BLaER1 (cell line): ENCODE measurements at regions not wholly inside any gene's neighbourhood (a gene's known extent, or its start where the extent isn't known, plus 50 kb on each side); places are given as distances from the start of the nearest gene placed in this dataset.
"Not testable (repeated sequence)": the region's sequence is repeated elsewhere in the genome, so short reads cannot be mapped to it uniquely, and the experiment has no call there.

Experiments
- H3K27ac ChIP-seq: shearing (Covaris generic); formaldehyde crosslinking; 2 replicates; pipeline ENCODE4 v1.8.1; 2022
- H3K27me3 ChIP-seq: shearing (Covaris generic); formaldehyde crosslinking; 2 replicates; pipeline ENCODE4 v1.8.1; 2022
- H3K36me3 ChIP-seq: shearing (Covaris generic); formaldehyde crosslinking; 2 replicates; pipeline ENCODE4 v1.8.1; 2022
- H3K4me1 ChIP-seq: shearing (Covaris generic); formaldehyde crosslinking; 2 replicates; pipeline ENCODE4 v1.8.1; 2022
- H3K4me2 ChIP-seq: shearing (Covaris generic); formaldehyde crosslinking; 2 replicates; pipeline ENCODE4 v1.8.1; 2022
- H3K4me3 ChIP-seq: shearing (Covaris generic); formaldehyde crosslinking; 2 replicates; pipeline ENCODE4 v1.8.1; 2022
- H3K9ac ChIP-seq: shearing (Covaris generic); formaldehyde crosslinking; 2 replicates; pipeline ENCODE4 v1.8.1; 2022
- H3K9me3 ChIP-seq: shearing (Covaris generic); formaldehyde crosslinking; 2 replicates; pipeline ENCODE4 v1.8.1; 2022
- H4K20me1 ChIP-seq: shearing (Covaris generic); formaldehyde crosslinking; 2 replicates; pipeline ENCODE4 v1.8.1; 2022
- Cebpa-rat ChIP-seq: shearing (Covaris generic); IDR thresholded peaks from 2 replicates; pipeline ENCODE4 v1.8.1; 2022

DNA sequence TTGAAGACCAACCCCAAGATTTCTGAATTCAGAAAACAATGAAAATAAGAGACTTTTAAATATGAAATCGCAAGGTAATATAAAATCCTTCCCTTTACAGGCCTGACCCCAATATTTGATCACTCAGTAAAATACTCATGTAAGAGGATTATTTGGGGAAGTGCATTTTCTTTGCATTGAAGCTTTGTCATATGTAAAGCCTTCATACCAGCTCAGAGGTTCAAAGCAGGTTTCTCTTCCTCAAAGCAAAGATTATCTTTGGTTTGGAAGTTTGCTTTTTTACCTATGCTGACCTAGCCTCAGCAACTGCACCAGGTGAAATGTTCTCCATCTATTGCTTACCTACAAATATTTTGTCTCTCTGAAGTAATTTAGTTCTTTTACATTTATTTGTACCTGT lies 106.5 kb upstream of the PARP8 start:
- Histone ChIP-seq H3K27me3 (no peaks in the 10 kb centered on the region), H3K9me3 (no peaks in the 10 kb centered on the region), H3K36me3 (no peaks in the 10 kb centered on the region), H4K20me1 (no peaks in the 10 kb centered on the region), H3K27ac (no peak overlapping the region), H3K4me3 (no peak overlapping the region), H3K9ac (no peak overlapping the region), H3K4me2 (no peak overlapping the region), H3K4me1 (no peaks in the 10 kb centered on the region)
- no peak for TF ChIP-seq Cebpa-rat

- Histone ChIP-seq H3K27ac (no peak overlapping the region), H3K4me1 (no peaks in the 10 kb centered on the region), H3K9me3 (no peaks in the 10 kb centered on the region; the same call in 1 of the 2 replicates), H3K36me3 (no peaks in the 10 kb centered on the region), H3K27me3 (no peaks in the 10 kb centered on the region), H3K4me3 (no peak overlapping the region), H3K9ac (no peak overlapping the region), H3K4me2 (no peak overlapping the region), H4K20me1 (no peaks in the 10 kb centered on the region)
- no peak for TF ChIP-seq Cebpa-rat
These were observed 103.7 kb upstream of the PARP8 start for GRCh38 chr5:50562694-50563093.

DNA sequence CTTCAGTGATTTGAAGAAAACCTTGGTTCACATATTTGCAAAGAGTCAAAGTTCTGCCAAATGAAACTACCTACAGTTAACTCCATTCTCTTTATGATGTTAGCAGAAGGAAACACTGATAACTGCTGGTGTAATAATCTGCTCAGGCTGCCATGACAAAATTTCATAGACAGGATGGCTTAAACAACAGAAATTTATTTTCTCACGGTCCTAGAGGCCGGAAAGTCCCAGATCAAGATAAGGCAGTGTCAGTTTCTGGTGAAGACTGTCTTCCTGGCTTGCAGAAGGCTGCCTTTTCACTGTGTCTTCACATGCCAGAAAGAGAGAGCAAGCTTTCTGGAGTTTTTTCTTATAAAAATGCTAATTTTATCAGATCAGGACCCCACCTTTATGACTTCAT lies 102.4 kb upstream of the PARP8 start:
- TF ChIP-seq Cebpa-rat: no peak
- H3K27me3 ChIP-seq: no peaks in the 10 kb centered on the region
- H3K4me1 ChIP-seq: no peaks in the 10 kb centered on the region
- no peak overlapping the region for H3K4me2 ChIP-seq
- no peaks in the 10 kb centered on the region for H4K20me1 ChIP-seq
- peaks cover 7% of the 10 kb centered on the region; the same call in 1 of the 2 replicates for H3K9me3 ChIP-seq
- no peak overlapping the region for H3K4me3 ChIP-seq
- H3K36me3 ChIP-seq: no peaks in the 10 kb centered on the region
- H3K9ac ChIP-seq: no peak overlapping the region
- no peak overlapping the region for H3K27ac ChIP-seq

- Histone ChIP-seq H4K20me1 (no peaks in the 10 kb centered on the region), H3K4me3 (no peak overlapping the region), H3K27ac (no peak overlapping the region), H3K27me3 (no peaks in the 10 kb centered on the region), H3K4me1 (no peaks in the 10 kb centered on the region), H3K9ac (no peak overlapping the region), H3K36me3 (no peaks in the 10 kb centered on the region), H3K4me2 (no peak overlapping the region), H3K9me3 (peaks cover 7% of the 10 kb centered on the region; the same call in 1 of the 2 replicates)
- no peak for TF ChIP-seq Cebpa-rat
These were observed 101.9 kb upstream of the PARP8 start for GRCh38 chr5:50564558-50564957.

GRCh38 chr5:50574121-50574520 lies 92.3 kb upstream of the PARP8 start:
- H3K4me1 ChIP-seq: peaks cover 28% of the 10 kb centered on the region
- H4K20me1 ChIP-seq: no peaks in the 10 kb centered on the region
- no peaks in the 10 kb centered on the region for H3K27me3 ChIP-seq
- TF ChIP-seq Cebpa-rat: no peak
- 0 out of 2 replicates have a peak, but pooled peaks cover 5% of the 10 kb centered on the region for H3K9me3 ChIP-seq
- no peaks in the 10 kb centered on the region for H3K36me3 ChIP-seq
- H3K4me3 ChIP-seq: peak overlapping the region; percentile 44; the same call in 1 of the 2 replicates
- H3K9ac ChIP-seq: no peak overlapping the region
- H3K4me2 ChIP-seq: peak overlapping the region; percentile 62
- no peak overlapping the region for H3K27ac ChIP-seq

GRCh38 chr5:50575740-50576139 lies 90.7 kb upstream of the PARP8 start:
- Histone ChIP-seq H3K9me3 (0 out of 2 replicates have a peak, but pooled peaks cover 5% of the 10 kb centered on the region), H3K4me1 (peaks cover 28% of the 10 kb centered on the region), H3K9ac (no peak overlapping the region), H4K20me1 (no peaks in the 10 kb centered on the region), H3K4me3 (no peak overlapping the region), H3K4me2 (peak overlapping the region; percentile 16; the same call in 1 of the 2 replicates), H3K36me3 (no peaks in the 10 kb centered on the region), H3K27ac (no peak overlapping the region), H3K27me3 (no peaks in the 10 kb centered on the region)
- no peak for TF ChIP-seq Cebpa-rat

GRCh38 chr5:50576265-50576664 lies 90.2 kb upstream of the PARP8 start:
- Histone ChIP-seq H3K9me3 (0 out of 2 replicates have a peak, but pooled peaks cover 5% of the 10 kb centered on the region), H3K4me2 (no peak overlapping the region), H3K27ac (no peak overlapping the region)

GRCh38 chr5:50576686-50577256 lies 89.7 kb upstream of the PARP8 start:
- H3K27me3 ChIP-seq: no peaks in the 10 kb centered on the region
- TF ChIP-seq Cebpa-rat: no peak
- no peaks in the 10 kb centered on the region for H3K36me3 ChIP-seq
- H3K27ac ChIP-seq: no peak overlapping the region
- no peak overlapping the region for H3K4me3 ChIP-seq
- no peaks in the 10 kb centered on the region for H4K20me1 ChIP-seq
- no peak overlapping the region for H3K9ac ChIP-seq
- 0 out of 2 replicates have a peak, but pooled peaks cover 5% of the 10 kb centered on the region for H3K9me3 ChIP-seq
- H3K4me2 ChIP-seq: no peak overlapping the region
- peaks cover 28% of the 10 kb centered on the region for H3K4me1 ChIP-seq

More at GRCh38 chr5:50576265-50576664, 90.2 kb upstream of the PARP8 start:
- H3K4me1 ChIP-seq: peaks cover 28% of the 10 kb centered on the region
- no peaks in the 10 kb centered on the region for H3K27me3 ChIP-seq
- no peak overlapping the region for H3K9ac ChIP-seq
- H3K4me3 ChIP-seq: no peak overlapping the region
- H4K20me1 ChIP-seq: no peaks in the 10 kb centered on the region
- H3K36me3 ChIP-seq: no peaks in the 10 kb centered on the region
- TF ChIP-seq Cebpa-rat: no peak

DNA sequence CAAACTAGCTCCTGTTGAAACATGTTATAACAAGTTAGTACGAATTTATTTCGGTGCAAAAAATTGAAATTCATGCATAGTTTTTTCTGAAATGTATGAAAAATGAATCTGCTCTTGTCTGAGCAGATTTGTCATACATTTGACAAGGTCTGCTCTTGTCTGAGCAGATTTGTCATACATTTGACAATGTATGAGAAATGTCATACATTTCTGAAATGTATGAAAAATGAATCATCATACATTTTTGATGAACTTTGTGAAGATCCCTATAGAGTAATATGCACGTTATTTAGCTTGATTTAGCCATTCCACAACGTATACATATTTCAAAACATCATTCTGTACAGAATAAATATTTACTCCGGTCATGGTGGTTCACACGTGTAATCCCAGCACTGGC lies 85.9 kb upstream of the PARP8 start:
- no peaks in the 10 kb centered on the region for H3K36me3 ChIP-seq
- no peaks in the 10 kb centered on the region for H3K27me3 ChIP-seq
- peaks cover 6% of the 10 kb centered on the region for H3K4me1 ChIP-seq
- H3K9ac ChIP-seq: no peak overlapping the region
- no peak for TF ChIP-seq Cebpa-rat
- H3K4me3 ChIP-seq: no peak overlapping the region
- no peak overlapping the region for H3K27ac ChIP-seq
- no peaks in the 10 kb centered on the region for H3K9me3 ChIP-seq
- no peak overlapping the region for H3K4me2 ChIP-seq
- H4K20me1 ChIP-seq: no peaks in the 10 kb centered on the region

DNA sequence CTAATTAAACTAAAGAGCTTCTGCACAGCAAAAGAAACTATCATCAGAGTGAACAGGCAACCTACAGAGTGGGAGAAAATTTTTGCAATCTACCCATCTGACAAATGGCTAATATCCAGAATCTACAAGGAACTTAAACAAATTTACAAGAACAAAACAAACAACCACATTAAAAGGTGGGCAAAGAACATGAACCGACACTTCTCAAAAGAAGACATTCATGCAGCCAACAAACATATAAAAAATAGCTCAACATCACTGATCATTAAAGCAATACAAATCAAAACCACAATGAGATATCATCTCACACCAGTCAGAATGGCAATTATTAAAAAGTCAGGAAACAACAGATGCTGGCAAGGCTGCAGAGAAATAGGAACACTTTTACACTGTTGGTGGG lies 84.6 kb upstream of the PARP8 start:
- not testable (repeated sequence) for H3K27me3 ChIP-seq, H3K4me3 ChIP-seq, H3K36me3 ChIP-seq, H4K20me1 ChIP-seq, H3K27ac ChIP-seq, H3K9ac ChIP-seq, H3K4me2 ChIP-seq, H3K9me3 ChIP-seq, H3K4me1 ChIP-seq

- Histone ChIP-seq H3K4me3 (no peak overlapping the region), H3K4me2 (no peak overlapping the region), H4K20me1 (no peaks in the 10 kb centered on the region), H3K27ac (no peak overlapping the region), H3K9me3 (no peaks in the 10 kb centered on the region), H3K4me1 (no peaks in the 10 kb centered on the region), H3K27me3 (no peaks in the 10 kb centered on the region), H3K9ac (no peak overlapping the region), H3K36me3 (no peaks in the 10 kb centered on the region)
- TF ChIP-seq Cebpa-rat: no peak
These were observed 83.7 kb upstream of the PARP8 start for GRCh38 chr5:50582699-50583098.
